Left colon (tissue), 2 donors: ENCODE measurements at regions not wholly inside any gene's neighbourhood (a gene's known extent, or its start where the extent isn't known, plus 50 kb on each side); places are given as distances from the start of the nearest gene placed in this dataset.
A peak's percentile ranks its signal among the peaks of the same experiment; 100 is the strongest.
"Not testable (repeated sequence)": the region's sequence is repeated elsewhere in the genome, so short reads cannot be mapped to it uniquely, and the experiment has no call there.

Experiments used
- ATAC-seq: fragments of 200-7000 bp; cut with Tn5 transposase; one replicate; pipeline ENCODE4 v1.9.1; 2020; ENCODE audit warnings: mild to moderate bottlenecking, moderate library complexity
- DNase-seq, 2 donors: peaks; one replicate each; pipeline ENCODE4 v3.0.0-alpha.2; 2020
- intact Hi-C, 2 donors: fragments of 100-400 bp; cut with DNase I in 1 of 2; cut with micrococcal nuclease in 1 of 2; formaldehyde crosslinking; loops; one replicate each; pipeline versions ENCODE4 v1.11.2 to v1.14.0; 2022; cut with DNase I, micrococcal nuclease
- donor health status: DM: no; HTN: no; CAD: no.
- donor health status: DM: yes; HTN: yes; CAD: no.

DNA sequence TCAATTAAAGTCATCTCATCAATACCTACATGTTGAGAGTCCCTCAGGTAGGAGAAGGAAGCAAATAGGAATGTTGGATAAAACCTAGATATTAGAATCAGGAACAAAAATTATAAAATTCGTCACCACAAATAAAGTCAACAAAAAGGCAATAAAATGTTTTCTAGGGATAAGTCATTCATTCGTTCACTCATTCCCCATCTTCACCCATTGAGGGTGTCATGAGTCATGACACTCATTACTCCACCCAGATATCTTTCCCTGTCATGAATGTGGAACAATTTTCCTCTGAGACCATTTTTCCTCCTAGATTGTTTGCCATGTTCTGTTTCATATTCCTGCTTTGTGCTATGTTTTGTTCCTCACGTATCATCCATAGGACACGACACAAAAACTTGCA lies 50.9 kb upstream of the OLIG3 start:
- no peak for ATAC-seq
- intact Hi-C loops = no loop called here
- no peak for DNase-seq

DNA sequence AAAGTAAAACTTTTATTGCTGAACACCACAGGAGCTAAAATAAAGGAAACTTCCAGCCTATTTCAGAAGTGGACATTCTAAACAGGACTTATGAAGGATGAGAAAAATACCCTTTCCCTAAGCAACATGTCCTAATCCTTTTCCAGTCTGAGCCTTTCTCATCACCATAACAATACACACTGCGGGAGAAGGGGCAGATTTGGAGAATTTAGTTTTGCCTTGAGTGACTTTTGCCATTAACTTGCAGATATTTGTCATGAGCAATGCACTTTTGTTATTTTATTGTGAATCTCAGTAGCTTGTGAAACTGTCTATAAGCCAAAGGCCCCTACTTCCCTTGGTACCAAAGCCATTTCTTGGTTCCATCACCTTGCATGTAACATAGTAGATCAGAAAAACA lies 53.0 kb upstream of the OLIG3 start:
- no peak for ATAC-seq

DNA sequence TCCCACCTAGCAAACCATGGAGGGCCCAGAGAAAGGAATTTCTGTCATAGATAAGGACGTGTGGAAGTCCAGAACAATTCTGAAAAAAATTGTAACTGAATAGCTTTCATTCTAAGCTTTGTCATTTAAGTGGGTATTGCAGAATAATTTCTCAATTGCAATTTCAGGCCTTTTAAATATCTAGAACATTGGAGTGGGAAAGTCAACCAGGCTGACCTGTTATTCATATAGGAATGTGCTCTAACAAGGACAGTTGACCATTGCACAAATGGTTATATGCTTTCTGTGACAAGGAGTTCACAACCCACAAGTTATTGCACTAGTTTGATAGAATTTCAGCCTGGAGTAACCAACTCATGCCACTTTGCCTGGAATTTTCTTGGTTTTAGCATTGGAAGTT lies 53.4 kb upstream of the OLIG3 start:
- intact Hi-C loops = no loop called here

More for the DNA sequence above, 53.0 kb upstream of the OLIG3 start:
- intact Hi-C loops = no loop called here
- no peak for DNase-seq

DNA sequence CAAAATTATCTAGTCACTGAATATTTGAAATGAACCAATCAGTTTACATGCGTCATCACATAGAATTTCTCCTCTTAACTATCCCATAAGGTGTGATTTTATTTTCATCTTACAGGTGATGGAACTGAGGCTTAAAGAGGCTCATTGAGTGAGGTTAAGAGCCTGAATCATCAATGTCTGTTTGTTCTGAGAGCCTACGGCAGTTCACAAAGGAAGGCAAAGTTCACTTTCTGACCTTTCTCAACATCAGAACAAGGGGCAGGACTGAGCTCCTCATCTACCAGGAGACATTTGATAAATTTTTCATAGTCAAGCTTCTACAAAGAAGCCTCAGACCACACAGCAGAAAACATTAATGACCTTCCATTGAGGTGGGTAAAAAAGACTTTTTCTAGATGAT lies 54.9 kb upstream of the OLIG3 start:
- ATAC-seq = no peak
- no peak for DNase-seq
- intact Hi-C loops = no loop called here

More for the DNA sequence above, 53.4 kb upstream of the OLIG3 start:
- ATAC-seq = no peak
- no peak for DNase-seq

DNA sequence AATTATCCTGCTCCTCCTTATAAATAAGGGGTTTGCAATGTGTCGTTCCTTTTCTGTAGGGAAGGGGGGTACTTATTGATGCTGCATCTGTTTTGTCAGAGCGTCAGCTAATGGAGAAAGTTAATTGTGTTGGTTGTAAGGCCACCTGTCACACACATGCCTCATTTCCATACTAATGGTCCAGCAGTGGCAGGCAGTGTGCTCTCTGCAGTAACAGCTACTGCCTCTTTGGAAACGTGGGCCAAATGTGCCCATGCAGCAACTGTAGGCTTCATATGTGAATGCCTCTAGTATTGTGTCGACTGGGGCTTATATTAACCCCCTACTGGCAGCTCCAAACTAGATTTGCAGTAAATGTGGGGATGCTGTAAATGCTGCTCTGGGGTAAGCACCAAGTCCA lies 56.3 kb upstream of the OLIG3 start:
- ATAC-seq (no peak), DNase-seq (no peak)
- intact Hi-C loops = no loop called here

DNA sequence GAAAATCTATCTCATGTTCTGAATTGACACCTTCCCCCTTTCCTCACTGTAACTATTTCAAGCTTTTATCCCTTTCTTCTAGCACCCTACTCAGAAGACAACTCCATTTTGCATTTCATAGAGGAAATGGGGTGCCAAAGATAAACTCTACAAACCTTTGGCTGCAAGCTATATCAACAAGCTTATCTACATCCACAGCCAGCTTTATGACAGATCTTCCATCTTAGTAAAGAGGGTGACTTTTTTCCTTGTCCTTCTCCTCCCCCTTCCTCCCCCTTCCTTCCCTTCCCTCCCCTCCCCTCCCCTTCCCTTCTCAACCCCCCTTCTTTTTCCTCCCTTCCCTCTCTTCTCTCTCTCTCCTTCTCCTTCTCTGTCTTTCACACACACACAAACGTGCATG lies 58.0 kb upstream of the OLIG3 start:
- DNase-seq = no peak
- no peak for ATAC-seq
- intact Hi-C loops = no loop called here

DNA sequence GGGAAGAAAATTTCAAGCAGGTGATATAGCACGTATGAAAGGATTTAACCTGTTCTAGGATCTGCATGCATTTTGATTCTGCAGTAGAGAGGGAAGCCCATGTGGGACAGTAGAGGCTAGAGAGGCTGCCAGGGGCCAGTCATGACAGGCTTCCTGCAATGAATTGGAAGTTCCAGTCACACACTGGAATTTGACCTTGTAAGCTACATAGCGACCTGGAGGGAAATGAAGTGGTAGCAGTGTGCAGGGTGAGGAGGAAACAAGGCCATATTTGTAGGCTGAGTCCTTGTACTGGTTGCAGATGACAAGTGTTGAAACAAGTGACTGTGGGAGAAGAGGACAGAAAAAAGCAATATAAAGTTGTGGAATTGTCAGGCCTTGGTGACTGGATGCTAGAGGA lies 58.6 kb upstream of the OLIG3 start:
- DNase-seq (no peak), ATAC-seq (no peak)
- intact Hi-C loops = no loop called here

DNA sequence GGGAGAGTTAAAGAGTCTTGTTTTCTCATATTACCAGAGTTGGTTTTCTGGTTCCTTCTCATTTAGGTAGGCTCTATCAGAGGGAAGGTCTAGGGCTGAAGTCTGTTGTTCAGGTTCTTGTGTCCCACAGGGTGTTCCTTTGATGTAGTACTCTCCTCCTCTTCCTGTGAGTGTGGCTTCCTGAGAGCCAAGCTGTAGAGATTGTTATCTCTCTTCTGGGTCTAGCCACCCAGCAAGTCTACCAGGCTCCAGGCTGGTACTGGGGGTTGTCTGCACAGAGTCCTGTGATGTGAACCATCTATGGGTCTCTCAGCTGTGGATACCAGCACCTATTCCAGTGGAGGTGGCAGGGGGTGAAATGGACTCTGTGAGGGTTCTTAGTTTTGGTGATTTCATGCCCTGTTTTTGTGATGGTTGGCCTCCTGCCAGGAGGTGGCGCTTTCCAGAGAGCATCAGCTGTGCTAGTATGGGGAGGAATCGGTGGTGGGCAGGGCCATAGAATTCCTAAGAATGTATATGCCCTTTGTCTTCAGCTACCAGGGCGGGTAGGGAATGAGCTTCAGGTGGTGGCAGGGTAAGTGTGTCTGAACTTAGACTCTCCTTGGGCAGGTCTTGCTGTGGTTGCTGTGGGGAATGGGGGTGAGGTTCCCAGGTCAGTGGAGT lies 65.5 kb upstream of the OLIG3 start:
- DNase-seq, intact Hi-C loops, ATAC-seq: not testable (repeated sequence)

DNA sequence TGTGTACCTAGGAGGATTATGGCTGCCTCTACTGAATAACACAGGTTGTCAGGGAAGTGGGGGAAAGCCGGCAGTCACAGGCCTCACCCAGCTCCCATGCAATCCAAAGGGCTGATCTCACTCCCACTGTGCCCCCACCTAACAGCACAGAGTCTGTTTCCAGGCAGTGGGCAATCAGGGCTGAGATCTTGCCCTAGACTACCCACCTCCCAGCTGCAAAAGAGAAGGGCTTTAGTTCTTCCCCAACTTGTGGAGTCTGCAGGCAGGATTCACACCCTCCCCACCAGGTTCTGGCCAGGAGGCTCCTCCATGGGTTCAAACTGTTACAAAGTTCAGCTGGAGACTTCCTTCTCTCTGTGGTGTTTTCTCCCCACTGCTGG lies 66.0 kb upstream of the OLIG3 start:
- DNase-seq (no peak), ATAC-seq (no peak)
- intact Hi-C loops = no loop called here

DNA sequence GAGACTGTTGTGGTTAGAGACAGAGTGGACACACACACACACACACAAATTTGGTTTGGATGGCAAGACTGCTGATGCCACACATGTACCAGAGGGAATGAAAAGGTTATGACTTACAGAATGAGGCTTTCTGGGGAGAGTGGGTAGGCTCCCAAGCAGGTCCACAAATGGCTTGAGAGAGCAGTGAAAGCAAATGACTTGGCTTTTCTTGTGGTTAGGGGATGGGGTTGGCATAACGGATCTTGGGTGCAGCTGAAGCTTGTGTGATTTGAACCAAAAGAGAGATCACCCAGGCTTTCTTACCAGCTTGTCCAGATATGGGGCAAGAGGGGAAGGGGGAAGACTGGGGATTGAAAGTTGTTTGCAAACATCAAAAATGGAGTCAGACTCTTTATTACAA lies 73.9 kb upstream of the OLIG3 start:
- DNase-seq (no peak), ATAC-seq (no peak)
- intact Hi-C loops = no loop called here

DNA sequence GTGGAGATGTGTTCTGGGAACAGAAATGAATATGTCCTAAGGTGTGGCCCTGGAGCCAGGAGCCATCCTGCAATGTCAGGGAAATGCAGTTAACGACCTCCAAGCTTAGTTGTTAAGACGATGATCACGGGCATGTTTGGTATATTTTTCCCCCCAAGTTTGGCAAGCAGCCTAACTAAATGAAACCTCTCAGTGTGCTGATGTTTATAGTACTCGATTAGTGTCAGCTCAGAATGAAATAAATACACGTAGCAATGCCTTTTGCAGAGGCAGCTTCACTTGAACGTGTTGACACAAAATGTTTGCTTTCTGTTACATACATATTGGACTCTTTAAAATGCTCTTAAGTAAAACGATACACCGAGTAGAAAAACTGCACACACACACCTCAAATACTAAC lies 76.2 kb upstream of the OLIG3 start:
- DNase-seq (no peak), ATAC-seq (no peak)
- intact Hi-C loops = no loop called here

DNA sequence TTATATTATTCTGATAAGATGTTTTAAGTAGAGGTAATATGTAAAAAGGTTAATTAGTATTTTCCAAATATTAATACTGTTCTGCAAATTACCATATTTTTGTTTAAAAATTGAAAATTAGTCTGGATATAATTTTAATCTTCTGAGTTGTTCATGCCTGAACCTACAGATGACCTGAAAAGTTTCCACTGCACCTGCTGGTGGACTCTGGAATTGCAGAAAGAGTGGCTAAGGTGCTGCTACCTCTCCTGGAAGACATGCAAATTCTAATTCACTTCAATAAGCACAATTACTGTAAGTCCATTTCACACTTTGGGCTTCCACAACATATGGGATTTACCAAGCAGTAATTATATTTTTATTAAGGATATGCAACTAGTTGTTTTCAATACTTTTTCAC lies 77.7 kb upstream of the OLIG3 start:
- intact Hi-C loops = no loop called here
- ATAC-seq (no peak), DNase-seq (peak in 1 of 2 donors; percentile 60)

DNA sequence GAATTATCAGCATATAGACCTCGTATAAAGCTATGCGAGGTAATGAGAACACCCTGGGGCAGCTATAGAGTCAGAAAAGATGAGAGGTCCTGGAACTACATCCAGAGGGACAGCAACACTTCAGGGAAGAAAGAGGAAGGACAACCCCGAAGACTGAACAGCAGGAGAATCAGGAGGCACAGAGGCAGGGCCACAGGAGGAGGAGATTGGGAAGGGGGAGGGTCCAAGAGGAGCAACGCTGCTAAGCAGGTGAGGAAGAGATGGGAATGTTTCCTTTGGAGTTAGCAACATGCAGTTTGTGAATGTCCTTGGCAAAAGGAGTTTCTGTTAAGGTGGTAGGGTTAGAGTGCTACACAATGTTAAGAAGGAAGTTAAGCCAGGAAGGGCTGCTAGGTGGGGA lies 79.5 kb upstream of the OLIG3 start:
- intact Hi-C loops = no loop called here
- ATAC-seq = no peak
- no peak for DNase-seq

DNA sequence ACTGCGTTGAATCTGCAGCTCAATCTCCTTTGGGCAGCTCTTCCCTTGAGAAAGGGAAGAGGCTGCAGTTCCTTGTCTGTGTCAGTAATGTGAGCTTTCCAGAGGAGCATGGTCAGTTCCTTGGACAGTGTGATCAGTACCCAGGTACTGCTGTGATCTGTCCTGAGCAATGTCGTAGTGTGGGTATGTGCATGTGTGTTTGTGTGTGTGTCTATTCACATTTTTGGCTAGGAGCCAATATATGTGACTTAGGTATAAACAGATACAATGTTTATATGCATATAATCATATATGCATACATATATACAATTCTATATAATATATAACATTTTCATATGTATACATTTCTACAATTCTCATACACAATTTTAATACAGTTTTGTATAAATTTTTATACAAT lies 85.4 kb upstream of the OLIG3 start:
- intact Hi-C loops = no loop called here
- ATAC-seq (no peak), DNase-seq (no peak)

DNA sequence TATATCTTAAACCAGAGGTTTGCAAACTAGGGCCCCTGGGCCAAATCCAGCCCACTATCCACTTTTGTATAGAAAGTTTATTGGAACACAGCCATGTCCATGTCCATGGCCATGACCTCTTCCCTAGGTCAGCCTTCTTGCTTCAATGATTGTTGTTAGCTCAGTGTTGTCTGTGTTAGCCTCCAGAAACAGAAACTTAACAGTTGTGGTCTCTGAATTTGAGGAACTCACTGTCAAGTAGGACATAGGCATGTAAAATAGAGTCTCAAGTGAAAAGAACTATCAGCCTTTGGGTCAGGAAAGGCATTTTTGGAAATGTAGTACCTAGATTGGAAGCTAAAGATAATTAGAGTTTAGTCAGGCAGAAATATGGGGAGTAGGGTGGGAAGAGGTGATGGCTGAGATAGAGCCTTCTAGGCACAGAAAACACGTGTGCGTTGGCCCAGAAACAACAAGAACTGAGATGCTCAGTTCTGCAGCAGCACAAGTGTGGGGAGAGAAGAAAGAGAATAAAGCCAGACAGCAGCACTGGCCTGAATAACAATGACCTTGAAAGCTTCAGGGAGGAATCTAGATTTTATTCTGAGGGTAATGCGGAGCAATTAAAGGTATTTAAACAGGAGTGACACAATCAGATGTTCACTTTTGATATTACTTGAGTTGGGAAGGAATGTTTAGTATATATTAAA lies 87.0 kb upstream of the OLIG3 start:
- ATAC-seq (no peak), DNase-seq (no peak)
- intact Hi-C loops = no loop called here

DNA sequence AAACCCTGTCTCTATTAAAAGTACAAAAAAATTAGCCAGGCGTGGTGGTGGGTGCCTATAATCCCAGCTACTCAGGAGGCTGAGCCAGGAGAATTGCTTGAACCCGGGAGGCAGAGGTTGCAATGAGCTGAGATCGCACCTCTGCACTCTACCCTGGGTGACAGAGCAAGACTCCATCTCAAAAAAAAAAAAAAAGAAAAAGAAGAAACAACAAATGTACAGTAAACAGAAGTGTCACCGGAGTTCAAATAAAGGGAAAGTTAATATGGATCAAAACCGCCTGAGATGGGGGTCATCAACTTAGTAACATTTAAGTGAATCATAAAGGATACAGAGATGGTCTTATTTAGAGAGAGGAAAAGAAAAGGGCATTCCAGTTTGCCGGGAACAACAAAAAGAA lies 89.3 kb upstream of the OLIG3 start:
- ATAC-seq, intact Hi-C loops, DNase-seq: not testable (repeated sequence)

DNA sequence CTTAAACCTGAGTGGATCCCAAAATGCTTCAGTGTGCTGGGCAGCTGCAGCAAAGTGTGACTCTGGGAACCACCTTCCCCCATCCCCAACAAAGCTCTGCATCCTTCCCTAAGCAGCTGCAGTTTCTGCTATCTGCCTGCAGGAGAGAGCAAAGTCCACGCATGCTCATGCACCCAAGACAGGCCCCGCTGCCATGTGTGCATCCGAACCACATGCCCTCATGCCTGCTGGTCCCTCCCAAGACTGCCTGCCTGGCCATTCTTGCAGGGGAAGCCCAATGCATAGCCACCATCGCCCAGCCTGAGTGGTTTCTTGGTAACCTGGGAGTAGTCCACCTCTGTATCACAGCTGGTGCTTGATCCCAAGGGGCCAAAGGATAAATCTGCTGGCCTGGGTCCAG lies 94.3 kb upstream of the OLIG3 start:
- intact Hi-C loops = no loop called here
- DNase-seq = no peak
- ATAC-seq = no peak

DNA sequence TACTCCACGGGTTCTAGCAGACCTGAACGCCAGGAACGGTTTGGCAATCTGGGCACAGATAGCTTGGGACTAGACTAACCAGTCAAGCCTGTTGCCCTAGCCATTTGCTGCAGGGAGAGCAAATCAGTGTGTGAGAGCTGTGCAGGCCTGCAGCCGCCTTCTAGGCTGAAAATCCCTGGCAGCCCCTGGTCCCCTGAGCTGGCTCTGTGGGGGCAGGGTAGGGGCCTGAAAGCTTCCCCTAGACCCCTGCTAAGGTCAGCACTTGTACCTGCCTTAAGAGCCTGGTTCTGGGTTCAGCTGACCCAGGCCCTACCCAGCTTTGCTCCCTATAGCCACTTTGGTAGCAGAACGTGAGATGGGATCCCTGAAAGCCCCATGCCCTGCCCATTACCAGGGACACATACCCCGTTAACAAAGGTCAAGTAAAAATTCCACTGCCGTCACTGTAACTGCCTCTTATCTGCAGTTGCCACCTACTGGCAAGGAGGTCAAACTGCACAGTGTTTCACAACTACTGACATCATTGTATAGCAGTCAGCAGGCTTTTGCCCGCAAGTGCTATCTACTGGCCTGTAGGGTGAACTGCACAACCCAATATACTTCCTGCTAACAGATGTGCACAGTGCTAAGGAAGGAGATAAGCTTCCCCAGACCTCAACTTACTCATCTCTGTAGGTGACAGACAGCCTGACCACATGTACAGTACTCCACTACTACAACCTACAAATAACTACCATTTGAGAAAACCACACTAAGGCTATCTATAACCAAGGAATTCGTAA lies 95.1 kb upstream of the OLIG3 start:
- ATAC-seq (peak; percentile 70), DNase-seq (peak; percentile 13 to 31)
- intact Hi-C loops = no loop called here

DNA sequence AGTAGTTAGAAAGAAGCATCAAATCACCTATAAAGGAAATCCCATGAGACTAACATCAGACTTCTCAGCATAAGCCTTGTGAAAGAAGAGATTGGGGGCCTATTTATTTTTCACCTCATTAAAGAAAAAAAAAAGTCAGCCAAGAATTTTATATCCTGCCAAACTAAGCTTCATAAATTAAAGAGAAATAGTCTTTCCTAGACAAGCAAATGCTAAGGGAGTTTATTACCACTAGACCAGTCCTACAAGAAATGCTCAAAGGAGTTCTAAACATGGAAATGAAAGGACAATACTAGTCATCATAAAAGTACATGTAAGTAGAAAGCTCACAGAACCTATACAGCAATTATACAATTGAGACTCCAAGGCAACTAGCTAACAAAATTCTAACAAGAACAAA lies 96.5 kb upstream of the OLIG3 start:
- intact Hi-C loops = no loop called here
- no peak for DNase-seq
- ATAC-seq = no peak

DNA sequence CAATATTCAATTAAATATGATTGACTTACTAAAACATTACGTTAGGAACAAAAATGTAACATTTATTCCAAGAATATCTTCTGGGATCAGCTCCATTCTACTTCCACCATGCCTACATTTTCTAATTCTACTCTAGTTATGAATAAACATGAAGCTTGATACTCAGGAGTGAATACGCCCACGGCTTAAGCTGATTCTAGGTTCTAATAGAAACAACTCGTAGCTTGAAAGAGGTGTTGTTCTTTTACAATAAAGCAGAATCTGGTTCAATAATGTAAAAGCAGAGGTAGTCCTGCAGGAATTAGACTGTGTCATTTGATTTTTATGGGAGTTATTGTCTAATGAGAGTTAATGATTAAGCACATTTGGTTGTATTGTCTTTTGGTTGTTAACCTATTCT lies 107.3 kb upstream of the OLIG3 start:
- ATAC-seq = no peak
- intact Hi-C loops = no loop called here
- no peak for DNase-seq
